ENCODE measurements at regions not wholly inside any gene's neighbourhood (a gene's known extent, or its start where the extent isn't known, plus 50 kb on each side); places are given as distances from the start of the nearest gene placed in this dataset.

GRCh38 chr2:48129293-48129950 is 185.1 kb upstream of the FOXN2 start:
- TF ChIP-seq MLLT1 (IDR thresholded peaks at IDR 0.05) (no peak), HNRNPUL1 (IDR thresholded peaks at IDR 0.05; ENCODE audit: low read length) (no peak), EZH2 (IDR thresholded peaks at IDR 0.05; ENCODE audit: borderline replicate concordance, low read depth, low read length) (no peak)

Measured in K562 (cell line).